Heart left ventricle (tissue), 13 donors: ENCODE measurements at regions not wholly inside any gene's neighbourhood (a gene's known extent, or its start where the extent isn't known, plus 50 kb on each side); places are given as distances from the start of the nearest gene placed in this dataset.

Experiments used
- CTCF ChIP-seq, 12 donors: fragments of 200-600 bp; sonication (generic) in 4 of 12; IDR thresholded peaks; one replicate each; pipeline versions ENCODE4 v1.5.0 to v1.8.0; 2018 to 2022; ENCODE audit warnings: antibody characterized with exemption in 12 of 12, mild to moderate bottlenecking in 5 of 12
- POLR2A ChIP-seq, 2 donors: fragments of 450-650 bp; IDR thresholded peaks; one replicate each; pipeline ENCODE4 v1.6.1; 2017; ENCODE audit warnings: antibody characterized with exemption in 2 of 2, mild to moderate bottlenecking in 2 of 2, moderate library complexity in 2 of 2
- donor health status: ischemic (EF 13 %, LVEDD 7.1; RV severe dilation, severe dysfunction).
- donor health status: DM: no; HTN: yes; CAD: no.
- donor health status: DM: no; HTN: no; CAD: no.
- donor health status: ischemic (EF 25% LVEDD 6.9; RV normal size, moderate dysfunction).
- donor health status: ischemic (EF 25% LVEDD 5.7; RV mildly dilated, moderate dysfunction).
- donor health status: ischemic (EF 35%, LVEDD 5.7; RV mildly dilated, moderate dysfunction).
- donor health status: nonischemic (EF 11% LVEDD 7.7; RV severe dilation, severe dysfunction).
- donor health status: DM: yes; HTN: yes; CAD: no.
- donor health status: PGD.
- donor health status: ischemic (EF 29% LVEDD 5.4; RV normal size, mild dysfunction).
- donor health status: nonischemic (EF 23%, LVEDD 6.1; RV moderate dilation, normal function).

GRCh38 chr10:10819206-10819856, 198.3 kb upstream of the CELF2 start:
- TF ChIP-seq POLR2A (IDR thresholded peaks at IDR 0.05) (no peak), CTCF (IDR thresholded peaks at IDR 0.05) (no peak)
